NCI-H1092 (cell line): ENCODE measurements at regions not wholly inside any gene's neighbourhood (a gene's known extent, or its start where the extent isn't known, plus 50 kb on each side); places are given as distances from the start of the nearest gene placed in this dataset.

Experiments used
- DNase-seq: peaks from one replicate; lab custom pipeline; 2025; lab: John Stamatoyannopoulos, UW

DNA sequence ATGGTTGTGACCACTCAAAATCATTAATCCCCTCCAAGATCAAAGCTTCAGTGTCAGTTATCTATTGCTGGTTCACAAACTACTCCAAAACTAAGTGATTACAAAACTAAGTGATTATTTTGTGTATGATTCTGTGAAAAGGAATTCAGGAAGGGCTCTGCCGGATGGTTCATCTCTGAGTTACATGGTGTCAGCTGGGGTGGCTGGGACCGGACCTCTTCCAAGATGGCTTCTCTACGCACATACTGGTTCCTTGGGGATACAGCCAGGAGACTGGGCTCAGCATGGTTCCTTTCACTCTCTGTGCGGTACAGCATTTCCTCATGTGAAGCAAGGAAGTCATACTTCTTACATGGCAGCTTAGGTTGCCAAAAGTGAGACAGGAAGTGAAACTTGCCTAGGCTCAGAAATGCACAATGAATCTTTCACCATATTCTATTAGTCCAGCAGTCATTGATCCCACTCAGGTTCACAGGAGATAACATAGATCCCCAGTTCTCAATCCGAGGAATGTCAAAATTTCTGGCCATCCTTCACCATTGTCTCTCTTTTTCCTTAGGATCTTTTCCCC lies 97.9 kb upstream of the IRX6 start:
- DNase-seq, result no peak

DNA sequence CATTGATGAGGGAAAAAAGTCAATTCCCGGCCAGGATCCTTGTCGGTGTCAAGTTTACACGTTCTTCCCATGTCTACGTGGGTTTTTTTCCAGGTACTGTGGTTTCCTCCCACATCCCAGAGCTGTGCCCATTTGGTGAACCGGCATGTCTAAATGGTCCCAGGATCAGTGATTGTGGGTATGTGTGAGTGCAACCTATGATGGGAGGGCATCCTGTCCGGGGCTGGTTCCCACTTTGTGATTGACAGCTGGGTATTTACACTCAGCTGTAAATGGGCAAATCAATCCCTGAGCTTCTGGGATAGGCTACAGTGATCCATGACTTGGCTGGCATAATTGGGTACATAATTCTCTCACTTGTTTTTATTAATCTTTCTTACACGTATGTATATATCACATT lies 91.2 kb upstream of the IRX6 start:
- no peak for DNase-seq

DNA sequence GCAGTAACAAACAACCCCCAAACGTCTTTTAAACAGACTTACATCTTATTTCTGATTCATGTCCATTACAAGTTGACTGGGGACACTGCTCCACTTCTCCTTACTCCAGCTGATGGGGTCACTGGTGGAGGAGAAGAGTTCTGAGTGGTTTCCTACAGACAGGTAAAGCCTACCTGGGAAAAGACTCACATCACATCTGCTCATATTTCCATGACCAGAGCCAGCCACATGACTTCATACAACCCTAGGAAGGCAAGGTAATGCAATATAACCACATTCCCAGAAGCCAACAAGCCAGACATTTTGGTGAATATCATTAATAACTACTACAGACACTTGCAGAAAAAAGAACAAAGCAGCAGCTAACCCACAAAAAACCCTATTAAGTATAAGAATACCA lies 90.5 kb upstream of the IRX6 start:
- DNase-seq, result no peak

DNA sequence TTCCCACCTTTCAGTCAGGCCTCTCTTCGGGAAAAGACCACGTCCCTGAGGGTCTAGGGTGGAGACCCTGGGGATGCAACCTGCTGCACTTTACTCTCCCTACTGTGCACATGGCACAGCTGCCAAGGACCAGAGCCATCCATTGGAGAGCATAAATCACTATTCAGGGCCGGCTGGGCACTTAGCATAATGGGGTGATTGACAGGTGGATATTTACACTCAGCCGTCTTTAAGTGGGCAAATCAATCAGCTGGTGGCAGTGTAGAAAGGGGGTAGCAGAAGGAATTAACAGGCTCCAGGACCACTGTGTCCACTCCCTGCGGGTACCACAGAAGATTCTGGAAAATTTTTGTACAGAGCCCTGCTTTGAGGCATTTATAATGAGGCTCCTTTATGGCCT lies 87.3 kb upstream of the IRX6 start:
- DNase-seq, result no peak

DNA sequence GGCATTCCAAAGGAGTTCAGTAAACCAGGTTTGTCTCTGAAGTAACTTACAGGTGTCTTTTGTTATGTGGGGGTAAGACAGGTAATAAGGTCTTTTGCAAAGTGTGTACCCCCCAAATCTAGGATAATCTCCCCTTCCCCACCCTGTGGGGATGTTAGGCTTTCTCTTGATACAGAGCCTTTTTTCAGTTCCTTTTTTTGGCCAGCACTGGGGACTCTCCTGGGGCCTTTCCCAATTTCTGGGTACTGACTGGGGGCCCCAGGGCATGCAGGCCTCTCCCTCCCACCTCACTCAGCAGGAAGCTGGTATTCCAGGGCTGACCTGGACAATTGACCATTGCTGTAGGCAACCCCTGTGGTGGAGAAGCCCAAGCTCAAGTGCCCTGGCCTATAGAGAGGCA lies 84.3 kb upstream of the IRX6 start:
- DNase-seq, result no peak

- no peak for DNase-seq
Measured at GRCh38 chr16:55240888-55241287, 83.1 kb upstream of the IRX6 start.

GRCh38 chr16:55242667-55243066 lies 81.3 kb upstream of the IRX6 start:
- no peak for DNase-seq

- no peak for DNase-seq
Measured at GRCh38 chr16:55248058-55248457, 75.9 kb upstream of the IRX6 start.

GRCh38 chr16:55248494-55248893 lies 75.5 kb upstream of the IRX6 start:
- no peak for DNase-seq

- DNase-seq, result no peak
Measured at GRCh38 chr16:55249361-55249760, 74.6 kb upstream of the IRX6 start.

DNA sequence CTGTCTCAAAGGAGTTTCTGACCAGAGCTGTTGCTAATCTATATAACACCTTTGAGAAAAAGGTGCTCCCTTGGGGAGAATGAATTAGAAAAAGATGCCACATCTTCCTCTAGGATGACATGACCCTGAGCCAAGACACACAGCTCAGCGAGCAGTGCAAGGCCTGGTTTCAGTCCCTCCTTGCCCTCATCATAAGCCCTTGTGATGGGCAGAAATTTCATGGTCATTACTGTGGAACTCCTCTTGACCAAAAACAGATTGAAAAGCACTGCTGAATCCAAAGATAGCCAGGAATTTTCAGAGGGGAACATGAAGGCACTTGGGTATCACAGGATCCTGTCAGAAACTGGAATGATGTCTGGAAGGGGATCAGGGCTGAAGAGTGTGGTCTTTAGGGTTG lies 74.1 kb upstream of the IRX6 start:
- no peak for DNase-seq

DNA sequence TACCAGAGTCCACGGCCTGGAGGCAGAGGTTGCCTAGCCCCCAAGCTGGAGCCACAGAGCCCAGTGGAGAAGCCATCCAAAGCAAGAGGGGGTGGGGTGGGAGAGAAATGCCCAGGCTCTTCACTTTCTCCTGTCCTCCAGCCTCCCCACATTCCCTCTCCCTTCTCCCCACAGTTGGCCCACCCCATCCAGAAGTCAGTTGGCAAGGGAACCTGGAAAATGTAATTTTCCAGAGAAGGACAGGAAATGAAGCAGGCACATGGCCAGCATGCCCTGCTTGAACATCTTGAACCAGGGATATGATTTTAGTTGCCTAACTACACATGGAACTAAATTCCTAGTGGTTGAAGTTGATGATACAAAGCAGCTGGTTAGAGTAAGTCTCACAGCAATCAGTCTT lies 73.3 kb upstream of the IRX6 start:
- DNase-seq, result no peak

- no peak for DNase-seq
Measured at GRCh38 chr16:55251151-55251550, 72.9 kb upstream of the IRX6 start.

DNA sequence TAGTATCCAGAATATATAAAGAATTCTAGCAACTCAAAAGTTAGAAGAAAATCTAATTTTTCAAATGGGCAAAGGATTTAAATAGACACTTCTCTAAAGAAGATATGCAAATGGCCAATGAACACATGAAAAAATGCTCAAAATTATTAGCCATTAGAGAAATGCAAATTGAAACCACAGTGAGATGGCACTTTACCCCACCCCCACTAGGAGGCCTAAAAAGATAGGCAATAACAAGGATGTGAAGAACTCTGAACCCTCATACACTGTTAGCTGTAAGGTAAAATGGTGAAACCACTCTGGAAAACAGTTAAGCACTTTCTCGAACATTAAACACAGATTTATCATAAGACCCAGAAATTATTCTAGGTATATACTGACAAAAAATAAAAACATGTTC lies 71.4 kb upstream of the IRX6 start:
- no peak for DNase-seq

DNA sequence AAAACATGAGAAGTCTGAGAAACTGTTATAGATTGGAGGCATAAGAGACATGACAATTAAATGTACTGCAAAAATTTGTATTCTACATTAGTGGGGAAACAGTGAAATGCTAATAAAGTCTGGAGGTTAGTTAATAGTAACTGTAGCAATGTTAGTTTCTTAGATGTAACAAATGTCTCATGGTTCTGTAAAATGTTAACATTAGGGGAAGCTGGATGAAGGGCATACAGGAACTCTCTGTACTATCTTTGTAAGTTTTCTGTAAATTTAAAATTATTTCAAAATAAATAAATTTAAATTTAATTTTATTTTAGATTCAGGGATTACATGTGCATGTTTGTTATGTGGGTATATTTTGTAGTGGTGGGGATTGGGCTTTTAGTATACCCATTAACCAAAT lies 70.0 kb upstream of the IRX6 start:
- no peak for DNase-seq

- no peak for DNase-seq
Measured at GRCh38 chr16:55255733-55256282, 68.2 kb upstream of the IRX6 start.

DNA sequence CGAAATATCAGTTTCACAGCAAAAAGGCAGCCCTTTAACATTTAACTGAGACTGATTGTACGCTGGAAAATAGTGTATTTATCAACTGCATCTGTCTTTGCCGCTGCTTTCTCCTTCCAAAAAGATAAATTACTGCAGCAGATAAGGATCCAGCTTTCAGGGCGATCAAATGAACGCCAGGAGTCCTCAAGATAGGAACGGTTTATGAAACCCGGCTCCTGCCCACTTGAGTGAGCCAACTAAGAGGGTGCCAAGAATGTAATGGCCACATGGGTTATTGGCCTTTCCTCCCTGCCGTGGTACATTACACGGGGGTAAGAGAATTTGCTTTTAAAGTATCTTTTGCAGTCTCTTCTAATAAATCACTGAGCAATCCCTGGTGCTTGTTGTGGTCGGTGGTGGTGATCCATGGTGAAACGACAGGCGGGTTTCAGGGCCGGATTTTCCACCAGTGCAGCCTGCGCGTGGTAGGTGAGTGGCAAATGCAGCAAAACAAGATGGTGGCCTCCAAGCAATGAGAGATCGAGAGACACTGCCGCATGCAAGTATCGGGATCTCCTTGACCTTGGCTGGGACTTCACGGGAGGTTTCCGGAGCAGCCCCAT lies 67.5 kb upstream of the IRX6 start:
- DNase-seq, result no peak

GRCh38 chr16:55257966-55258613 lies 65.9 kb upstream of the IRX6 start:
- DNase-seq, result no peak

- DNase-seq, result no peak
Measured at GRCh38 chr16:55261301-55261700, 62.7 kb upstream of the IRX6 start.

DNA sequence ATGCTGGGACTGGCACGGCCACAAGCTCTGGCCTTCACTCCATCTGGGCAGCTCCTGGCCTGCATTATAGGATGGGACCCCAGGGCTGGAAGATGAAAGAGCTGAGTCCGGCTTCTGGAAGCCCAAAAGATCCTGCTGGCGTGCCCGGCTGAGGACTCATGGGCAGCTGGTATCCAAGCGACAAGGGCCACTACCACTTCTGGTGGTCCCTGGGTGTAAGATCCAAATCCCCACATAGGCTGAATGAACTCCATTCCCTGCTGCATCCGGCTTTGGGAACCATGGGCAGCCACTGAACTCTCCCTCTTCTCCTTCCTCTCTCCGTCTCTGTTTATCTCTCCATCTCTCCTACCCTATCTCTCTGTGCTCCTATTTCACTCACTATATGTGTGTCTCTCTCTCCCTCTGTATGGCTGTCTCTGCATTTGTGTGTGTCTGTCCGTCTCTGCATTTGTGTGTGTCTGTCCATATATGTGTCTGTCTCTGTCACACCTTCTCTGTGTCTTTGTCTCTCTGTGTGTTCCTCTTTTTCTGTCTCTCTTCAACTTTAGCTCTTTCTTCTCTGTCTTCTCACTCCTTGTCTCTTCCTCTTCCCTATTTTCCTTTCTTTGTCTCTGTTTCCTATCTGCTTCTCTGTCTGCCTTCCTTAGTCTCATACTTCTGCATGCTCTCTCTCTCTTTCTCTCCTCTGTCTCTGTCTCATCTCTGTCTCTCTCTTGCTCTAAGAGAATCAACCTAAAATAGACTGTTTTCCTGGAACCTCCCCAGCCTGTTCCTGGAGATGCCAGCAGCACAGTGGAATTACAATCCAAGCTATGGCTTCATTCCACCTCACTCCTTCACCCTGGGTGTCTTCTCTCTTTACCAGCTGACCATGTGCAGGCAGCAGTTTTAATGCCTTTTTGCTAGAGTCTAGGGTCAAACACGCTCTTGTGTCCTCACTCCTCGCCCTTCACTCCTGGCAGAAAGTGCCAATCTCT lies 60.4 kb upstream of the IRX6 start:
- DNase-seq, result no peak

- DNase-seq, result no peak
Measured at GRCh38 chr16:55264949-55265348, 59.1 kb upstream of the IRX6 start.

DNA sequence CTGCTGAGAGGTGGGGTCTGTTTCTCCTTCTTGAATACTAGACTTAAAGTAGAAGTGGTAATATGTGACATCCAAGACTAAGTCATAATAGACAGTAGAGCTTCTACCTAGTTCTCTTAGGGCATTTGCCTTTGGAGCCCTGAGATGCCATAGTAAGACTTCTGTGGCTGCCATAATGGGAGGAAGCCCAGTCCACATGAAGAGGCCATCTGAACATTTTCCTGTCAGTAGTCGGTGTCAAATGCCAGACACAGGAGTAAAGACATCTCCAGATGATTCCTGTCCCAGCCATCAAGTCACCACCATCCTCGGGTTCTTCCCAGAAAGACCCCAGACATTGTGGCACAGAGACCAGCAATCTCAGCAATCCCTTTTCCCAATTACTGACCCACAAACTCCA lies 58.1 kb upstream of the IRX6 start:
- no peak for DNase-seq
